ENCODE measurements at regions not wholly inside any gene's neighbourhood (a gene's known extent, or its start where the extent isn't known, plus 50 kb on each side); places are given as distances from the start of the nearest gene placed in this dataset.

GRCh38 chr6:15881150-15881549 is 218.3 kb upstream of the DTNBP1 start:
- H3K36me3 ChIP-seq, result no peaks in the 10 kb centered on the region
- no peaks in the 10 kb centered on the region for H3K27me3 ChIP-seq (replicated peaks; ENCODE audit: insufficient read depth)
- no peaks in the 10 kb centered on the region for H3K9me3 ChIP-seq
- 83% methylated on average over 3 of the region's 3 CpGs for WGBS
- H3K4me1 ChIP-seq (replicated peaks), result no peaks in the 10 kb centered on the region
- DNase-seq (ENCODE audit: low spot score), result no peak
- intact Hi-C loops (cut with DNase I), result no loop called here
- no peak overlapping the region for H3K27ac ChIP-seq
- H3K4me3 ChIP-seq, result no peak overlapping the region
- TF ChIP-seq POLR2A (IDR thresholded peaks at IDR 0.05), result no peak
- no peak for TF ChIP-seq POLR2AphosphoS5 (IDR thresholded peaks at IDR 0.05)
- TF ChIP-seq CTCF (IDR thresholded peaks at IDR 0.05), result no peak

DNA sequence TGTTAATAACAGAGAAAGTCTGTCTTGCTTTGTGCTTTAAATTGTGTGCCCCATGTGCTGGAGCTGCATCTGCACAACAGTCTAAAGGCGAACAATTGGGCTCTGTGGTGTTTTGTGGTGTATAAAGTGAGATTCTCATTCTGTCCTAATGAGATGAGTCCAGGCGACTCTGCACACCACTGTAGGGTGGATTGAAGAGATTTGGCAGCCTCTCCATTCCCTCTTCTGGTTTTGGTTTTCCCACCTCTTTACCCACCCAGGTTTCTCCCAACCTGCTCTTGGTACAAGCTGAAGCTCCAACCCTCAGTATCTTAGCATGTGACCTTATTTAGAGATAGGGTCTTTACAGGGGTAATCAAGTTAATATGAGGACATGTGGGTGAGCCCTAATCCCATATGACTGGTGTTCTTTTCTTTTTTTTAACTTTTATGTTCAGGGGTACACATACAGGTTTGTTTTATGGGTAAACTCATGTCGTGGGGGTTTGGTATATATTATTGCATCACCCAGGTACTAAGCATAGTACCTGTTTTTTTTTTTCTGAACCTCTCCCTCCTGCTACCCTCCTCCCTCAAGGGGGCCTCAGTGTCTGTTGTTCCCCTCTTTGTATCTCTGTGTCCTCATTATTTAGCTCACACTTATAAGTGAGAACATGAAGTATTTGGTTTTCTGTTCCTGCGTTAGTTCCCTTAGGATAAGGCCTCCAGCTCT is 217.6 kb upstream of the DTNBP1 start:
- no peaks in the 10 kb centered on the region for H3K27me3 ChIP-seq (replicated peaks; ENCODE audit: insufficient read depth)
- no peak overlapping the region for H3K4me3 ChIP-seq
- WGBS, result 82% methylated on average over 4 of the region's 4 CpGs
- H3K36me3 ChIP-seq, result no peaks in the 10 kb centered on the region
- DNase-seq (ENCODE audit: low spot score), result no peak
- intact Hi-C loops (cut with DNase I), result no loop called here
- H3K4me1 ChIP-seq (replicated peaks), result no peaks in the 10 kb centered on the region
- no peak overlapping the region for H3K27ac ChIP-seq
- TF ChIP-seq CTCF (IDR thresholded peaks at IDR 0.05) (no peak), POLR2A (IDR thresholded peaks at IDR 0.05) (no peak)
- no peaks in the 10 kb centered on the region for H3K9me3 ChIP-seq

DNA sequence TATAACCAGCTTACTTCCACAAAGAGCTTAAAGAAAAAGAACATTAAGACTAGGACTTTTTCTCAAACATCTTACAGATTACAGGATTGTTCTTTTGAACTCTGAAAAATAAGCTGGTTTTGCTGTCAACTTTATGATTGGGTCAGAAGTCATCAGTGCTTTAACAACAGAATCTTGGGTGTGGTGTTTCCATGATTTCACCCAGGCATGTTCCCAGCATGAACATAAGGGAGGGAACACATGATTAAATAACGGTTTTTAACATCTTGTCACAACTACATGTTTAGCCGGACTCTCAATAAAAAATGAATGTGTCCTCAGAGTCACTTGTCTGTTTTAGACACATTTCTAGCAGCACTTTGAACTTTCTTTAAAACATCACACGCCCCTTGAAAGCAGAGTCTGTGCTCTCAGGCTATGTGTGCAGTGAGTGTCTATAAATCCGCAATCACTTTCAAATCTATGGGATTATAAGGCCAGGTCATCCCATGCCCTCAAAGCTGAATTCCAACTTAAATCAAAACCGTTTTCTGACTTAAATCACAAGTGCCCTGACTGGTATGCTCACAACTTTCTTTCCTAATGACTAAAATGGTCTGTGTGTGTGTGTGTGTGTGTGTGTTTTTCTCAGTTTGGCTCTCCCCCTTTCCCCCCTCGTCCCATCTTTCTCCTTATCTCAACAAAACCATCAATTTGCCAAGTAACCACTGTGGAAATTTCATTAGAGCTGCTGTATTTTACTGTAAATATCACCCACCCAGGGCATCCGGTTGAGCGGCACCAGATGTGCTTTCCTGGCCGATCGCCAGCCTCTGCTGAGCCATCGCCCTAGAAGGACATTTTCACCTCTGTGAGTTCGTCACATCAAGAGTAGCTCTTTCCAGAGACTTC is 216.8 kb upstream of the DTNBP1 start:
- no peaks in the 10 kb centered on the region for H3K9me3 ChIP-seq
- H3K4me3 ChIP-seq, result no peak overlapping the region
- no peak for DNase-seq (ENCODE audit: low spot score)
- TF ChIP-seq POLR2A (IDR thresholded peaks at IDR 0.05) (no peak), CTCF (IDR thresholded peaks at IDR 0.05) (no peak), POLR2AphosphoS5 (IDR thresholded peaks at IDR 0.05) (no peak)
- WGBS, result 18% methylated on average over 12 of the region's 12 CpGs
- no peak overlapping the region for H3K27ac ChIP-seq
- intact Hi-C loops (cut with DNase I), result no loop called here
- H3K36me3 ChIP-seq, result no peaks in the 10 kb centered on the region
- no peaks in the 10 kb centered on the region for H3K4me1 ChIP-seq (replicated peaks)
- no peaks in the 10 kb centered on the region for H3K27me3 ChIP-seq (replicated peaks; ENCODE audit: insufficient read depth)

DNA sequence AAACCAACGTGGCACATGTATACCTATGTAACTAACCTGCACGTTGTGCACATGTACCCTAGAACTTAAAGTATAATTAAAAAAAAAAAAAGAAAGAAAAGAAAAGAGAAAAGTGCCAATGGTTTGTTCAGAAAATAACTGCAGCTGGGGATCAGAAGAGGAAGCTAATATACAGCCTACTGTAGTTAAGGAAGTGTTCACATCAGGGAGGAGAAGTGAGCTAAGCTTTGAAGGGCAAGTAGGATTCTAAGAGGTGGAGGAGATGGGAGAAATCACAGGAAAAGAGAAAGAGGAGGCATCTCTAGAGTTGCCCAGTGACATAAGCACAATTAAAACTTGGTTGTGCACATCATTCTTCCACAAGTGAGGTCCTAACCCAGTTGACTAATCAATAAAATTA is 214.4 kb upstream of the DTNBP1 start:
- TF ChIP-seq POLR2AphosphoS5 (IDR thresholded peaks at IDR 0.05), result no peak
- TF ChIP-seq POLR2A (IDR thresholded peaks at IDR 0.05), result no peak
- TF ChIP-seq CTCF (IDR thresholded peaks at IDR 0.05), result no peak
- Histone ChIP-seq H3K27ac (no peak overlapping the region), H3K27me3 (replicated peaks; ENCODE audit: insufficient read depth) (no peaks in the 10 kb centered on the region), H3K4me3 (no peak overlapping the region), H3K9me3 (no peaks in the 10 kb centered on the region), H3K36me3 (no peaks in the 10 kb centered on the region), H3K4me1 (replicated peaks) (no peaks in the 10 kb centered on the region)
- 95% methylated on average over 2 of the region's 2 CpGs for whole genome bisulfite sequencing
- no peak for DNase-seq (ENCODE audit: low spot score)
- intact Hi-C loops (cut with DNase I), result no loop called here

Measured in prostate gland (tissue), 2 donors.